Stimulated activated CD4-positive, alpha-beta T cell treated with anti-CD3 and anti-CD28 coated beads, Interleukin-15, amount 100 ng/mL, for 1 hour (primary cell): ENCODE measurements at regions not wholly inside any gene's neighbourhood (a gene's known extent, or its start where the extent isn't known, plus 50 kb on each side); places are given as distances from the start of the nearest gene placed in this dataset.

ENCODE experiments used
- DNase-seq, 2 donors: peaks; one replicate each; pipeline ENCODE4 v3.0.0-alpha.2; 2020; ENCODE audit warnings: low read depth in 1 of 2, low spot score in 1 of 2

- DNase-seq, result no peak
Observed at GRCh38 chr2:146226077-146226476, 1618.8 kb upstream of the ACVR2A start.

GRCh38 chr2:146221826-146222225 lies 1623.0 kb upstream of the ACVR2A start:
- DNase-seq, result no peak

GRCh38 chr2:146220957-146221356 lies 1623.9 kb upstream of the ACVR2A start:
- DNase-seq, result no peak

- no peak for DNase-seq
Observed at GRCh38 chr2:146214394-146214929, 1630.4 kb upstream of the ACVR2A start.

- no peak for DNase-seq
Observed at GRCh38 chr2:146213674-146214073, 1631.2 kb upstream of the ACVR2A start.

- no peak for DNase-seq
Observed at GRCh38 chr2:146212602-146213001, 1632.2 kb upstream of the ACVR2A start.

- no peak for DNase-seq
Observed at GRCh38 chr2:146209842-146210275, 1635.0 kb upstream of the ACVR2A start.

- DNase-seq, result no peak
Observed at GRCh38 chr2:146207901-146208300, 1636.9 kb upstream of the ACVR2A start.

- no peak for DNase-seq
Observed at GRCh38 chr2:146207417-146207816, 1637.4 kb upstream of the ACVR2A start.

GRCh38 chr2:146203064-146203624 lies 1641.7 kb upstream of the ACVR2A start:
- DNase-seq, result no peak

GRCh38 chr2:146193619-146194018 lies 1651.2 kb upstream of the ACVR2A start:
- DNase-seq, result no peak

GRCh38 chr2:146189541-146189940 lies 1655.3 kb upstream of the ACVR2A start:
- no peak for DNase-seq

- DNase-seq, result no peak
Observed at GRCh38 chr2:146173934-146174333, 1654.0 kb upstream of the ZEB2 start.

GRCh38 chr2:146161256-146161882 lies 1641.5 kb upstream of the ZEB2 start:
- DNase-seq, result no peak

GRCh38 chr2:146158072-146158674 lies 1638.3 kb upstream of the ZEB2 start:
- DNase-seq, result no peak

- DNase-seq, result no peak
Observed at GRCh38 chr2:146147448-146148012, 1627.6 kb upstream of the ZEB2 start.

GRCh38 chr2:146143971-146144370 lies 1624.1 kb upstream of the ZEB2 start:
- DNase-seq, result no peak

- DNase-seq, result no peak
Observed at GRCh38 chr2:146138820-146139219, 1618.9 kb upstream of the ZEB2 start.

- no peak for DNase-seq
Observed at GRCh38 chr2:146135245-146135644, 1615.3 kb upstream of the ZEB2 start.

- DNase-seq, result no peak
Observed at GRCh38 chr2:146131785-146132184, 1611.9 kb upstream of the ZEB2 start.

- DNase-seq, result no peak
Observed at GRCh38 chr2:146131048-146131447, 1611.1 kb upstream of the ZEB2 start.

GRCh38 chr2:146130290-146130689 lies 1610.4 kb upstream of the ZEB2 start:
- no peak for DNase-seq
